Mesodermal cell (in vitro differentiated cells): ENCODE measurements at regions not wholly inside any gene's neighbourhood (a gene's known extent, or its start where the extent isn't known, plus 50 kb on each side); places are given as distances from the start of the nearest gene placed in this dataset.

ENCODE experiments used
- H3K27ac ChIP-seq: 2 replicates; pipeline ENCODE4 v1.7.0; 2013; ENCODE audit warnings: mild to moderate bottlenecking, low read depth, low read length, moderate library complexity; ENCODE audit not compliant: severe bottlenecking
- H3K36me3 ChIP-seq: 2 replicates; pipeline ENCODE4 v1.7.1; 2013; ENCODE audit warnings: mild to moderate bottlenecking, low read length, moderate library complexity; ENCODE audit not compliant: control insufficient read depth, insufficient read depth
- H3K4me1 ChIP-seq: one replicate; pipeline ENCODE4 v1.7.1; 2013; ENCODE audit warnings: mild to moderate bottlenecking, low read length; ENCODE audit not compliant: insufficient read depth, control insufficient read depth, poor library complexity, severe bottlenecking
- H3K4me3 ChIP-seq: 2 replicates; pipeline ENCODE4 v1.7.0; 2013; ENCODE audit warnings: low read length, control low read depth, mild to moderate bottlenecking; ENCODE audit not compliant: insufficient read depth, poor library complexity, severe bottlenecking; ENCODE audit errors: extremely low read depth
- H3K9me3 ChIP-seq: 2 replicates; pipeline ENCODE4 v1.7.1; 2013; ENCODE audit warnings: mild to moderate bottlenecking, low read length, moderate library complexity; ENCODE audit not compliant: control insufficient read depth
- WGBS, 2 experiments: methylation state at CpG; one replicate each; pipeline ENCODE4 v1.1.5; 2013; ENCODE audit warnings: missing lambda C conversion rate in 2 of 2; ENCODE audit not compliant: insufficient coverage in 2 of 2; 5-methylcytosine and 5-hydroxymethylcytosine counted together

- H3K4me1 ChIP-seq = peaks cover 3% of the 10 kb centered on the region
- no peak overlapping the region for H3K4me3 ChIP-seq
- H3K9me3 ChIP-seq = no peaks in the 10 kb centered on the region
- no peak overlapping the region for H3K27ac ChIP-seq
- no CpG with 5 or more reads among the region's 2 CpGs for WGBS, 2 experiments
- no peaks in the 10 kb centered on the region for H3K36me3 ChIP-seq
These were observed 82.5 kb downstream of the ESM1 start for GRCh38 chr5:54902791-54903473.

GRCh38 chr5:54900984-54901725, 84.2 kb downstream of the ESM1 start:
- Histone ChIP-seq H3K36me3 (no peaks in the 10 kb centered on the region), H3K4me3 (no peak overlapping the region), H3K27ac (no peak overlapping the region), H3K9me3 (no peaks in the 10 kb centered on the region), H3K4me1 (peaks cover 3% of the 10 kb centered on the region)
- 86% methylated on average over 10 to 13 of the region's 13 CpGs for WGBS, 2 experiments

GRCh38 chr5:54897001-54897400, 88.4 kb downstream of the ESM1 start:
- no peak overlapping the region for H3K27ac ChIP-seq
- H3K9me3 ChIP-seq = no peaks in the 10 kb centered on the region
- 83 to 91% methylated on average over 1 to 6 of the region's 10 CpGs for WGBS, 2 experiments
- no peak overlapping the region for H3K4me3 ChIP-seq
- no peaks in the 10 kb centered on the region for H3K4me1 ChIP-seq
- no peaks in the 10 kb centered on the region for H3K36me3 ChIP-seq

GRCh38 chr5:54895816-54896341, 89.5 kb downstream of the ESM1 start:
- Histone ChIP-seq H3K36me3 (no peaks in the 10 kb centered on the region), H3K9me3 (no peaks in the 10 kb centered on the region), H3K4me3 (no peak overlapping the region), H3K4me1 (no peaks in the 10 kb centered on the region), H3K27ac (no peak overlapping the region)
- 39 to 41% methylated on average over 4 to 5 of the region's 6 CpGs for WGBS, 2 experiments

- Histone ChIP-seq H3K27ac (no peak overlapping the region), H3K4me3 (no peak overlapping the region), H3K4me1 (no peaks in the 10 kb centered on the region), H3K9me3 (no peaks in the 10 kb centered on the region), H3K36me3 (no peaks in the 10 kb centered on the region)
- 71 to 88% methylated on average over 1 to 2 of the region's 3 CpGs for WGBS, 2 experiments
These were observed 90.2 kb downstream of the ESM1 start for GRCh38 chr5:54894957-54895815.

- Histone ChIP-seq H3K36me3 (no peaks in the 10 kb centered on the region), H3K27ac (no peak overlapping the region), H3K4me1 (no peaks in the 10 kb centered on the region), H3K4me3 (no peak overlapping the region), H3K9me3 (no peaks in the 10 kb centered on the region)
- WGBS, 2 experiments = 93 to 100% methylated on average over 1 of the region's 1 CpG
These were observed 95.6 kb downstream of the ESM1 start for GRCh38 chr5:54889826-54890225.

- WGBS, 2 experiments = no CpG with 5 or more reads among the region's 1 CpG
- Histone ChIP-seq H3K9me3 (no peaks in the 10 kb centered on the region), H3K36me3 (no peaks in the 10 kb centered on the region), H3K27ac (no peak overlapping the region), H3K4me1 (no peaks in the 10 kb centered on the region), H3K4me3 (no peak overlapping the region)
These were observed 97.7 kb downstream of the ESM1 start for GRCh38 chr5:54887663-54888062.

- Histone ChIP-seq H3K9me3 (no peaks in the 10 kb centered on the region), H3K4me1 (no peaks in the 10 kb centered on the region), H3K27ac (no peak overlapping the region), H3K4me3 (no peak overlapping the region), H3K36me3 (no peaks in the 10 kb centered on the region)
- WGBS, 2 experiments = no CpG with 5 or more reads among the region's 1 CpG
These were observed 98.5 kb downstream of the ESM1 start for GRCh38 chr5:54886866-54887265.

GRCh38 chr5:54885636-54886035, 99.8 kb downstream of the ESM1 start:
- H3K4me1 ChIP-seq = no peaks in the 10 kb centered on the region
- no peak overlapping the region for H3K27ac ChIP-seq
- WGBS, 2 experiments = 94 to 100% methylated on average over 2 to 3 of the region's 3 CpGs
- H3K4me3 ChIP-seq = no peak overlapping the region
- H3K36me3 ChIP-seq = no peaks in the 10 kb centered on the region
- H3K9me3 ChIP-seq = no peaks in the 10 kb centered on the region

- Histone ChIP-seq H3K27ac (no peak overlapping the region), H3K9me3 (no peaks in the 10 kb centered on the region), H3K4me3 (peak overlapping the region; percentile 39), H3K4me1 (no peaks in the 10 kb centered on the region), H3K36me3 (no peaks in the 10 kb centered on the region)
- WGBS, 2 experiments = 31 to 58% methylated on average over 11 to 14 of the region's 18 CpGs
These were observed 101.2 kb downstream of the ESM1 start for GRCh38 chr5:54884195-54884536.
